NCI-H2081 treated with DMSO at 0.1 percent for 48 hours (cell line): ENCODE measurements at regions not wholly inside any gene's neighbourhood (a gene's known extent, or its start where the extent isn't known, plus 50 kb on each side); places are given as distances from the start of the nearest gene placed in this dataset.

ENCODE experiments used
- DNase-seq: peaks from one replicate; lab custom pipeline; 2025; lab: John Stamatoyannopoulos, UW

DNA sequence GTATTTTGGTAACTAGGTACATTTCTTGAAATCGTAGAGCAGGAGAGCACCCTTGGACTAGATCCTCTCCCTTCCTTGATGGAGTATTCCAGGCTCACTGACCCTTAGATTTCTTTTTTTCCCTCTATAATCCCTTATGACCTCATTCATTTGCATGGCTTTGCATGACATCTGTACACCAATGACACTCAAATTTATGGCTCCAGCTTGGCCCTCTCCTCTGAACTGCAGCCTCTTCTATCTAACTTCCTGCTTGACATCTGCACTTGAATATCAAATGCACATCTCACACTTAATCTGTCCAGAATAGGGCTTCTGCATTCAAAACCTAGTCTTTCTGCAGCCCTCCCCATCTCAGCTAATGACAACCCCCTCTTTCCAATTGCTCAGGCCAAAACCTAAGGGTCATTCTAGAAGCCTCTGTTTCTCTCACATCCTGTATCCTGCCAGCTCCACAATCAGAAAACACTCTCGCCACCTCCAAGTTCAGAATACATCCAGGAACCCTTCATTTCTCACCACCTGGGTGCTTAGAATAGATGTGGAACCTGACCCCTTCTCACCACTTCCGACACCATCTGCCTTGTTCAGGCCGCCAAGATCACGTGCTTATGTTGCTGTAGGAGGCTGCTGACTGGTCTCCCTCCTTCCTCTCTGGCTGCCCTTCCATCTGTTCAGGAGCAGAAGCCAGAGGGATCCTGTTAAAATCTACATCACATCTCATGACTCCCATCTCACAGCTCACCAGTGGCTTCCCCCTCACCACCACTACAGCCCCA lies 138.9 kb upstream of the MTNR1B start:
- DNase-seq: no peak

DNA sequence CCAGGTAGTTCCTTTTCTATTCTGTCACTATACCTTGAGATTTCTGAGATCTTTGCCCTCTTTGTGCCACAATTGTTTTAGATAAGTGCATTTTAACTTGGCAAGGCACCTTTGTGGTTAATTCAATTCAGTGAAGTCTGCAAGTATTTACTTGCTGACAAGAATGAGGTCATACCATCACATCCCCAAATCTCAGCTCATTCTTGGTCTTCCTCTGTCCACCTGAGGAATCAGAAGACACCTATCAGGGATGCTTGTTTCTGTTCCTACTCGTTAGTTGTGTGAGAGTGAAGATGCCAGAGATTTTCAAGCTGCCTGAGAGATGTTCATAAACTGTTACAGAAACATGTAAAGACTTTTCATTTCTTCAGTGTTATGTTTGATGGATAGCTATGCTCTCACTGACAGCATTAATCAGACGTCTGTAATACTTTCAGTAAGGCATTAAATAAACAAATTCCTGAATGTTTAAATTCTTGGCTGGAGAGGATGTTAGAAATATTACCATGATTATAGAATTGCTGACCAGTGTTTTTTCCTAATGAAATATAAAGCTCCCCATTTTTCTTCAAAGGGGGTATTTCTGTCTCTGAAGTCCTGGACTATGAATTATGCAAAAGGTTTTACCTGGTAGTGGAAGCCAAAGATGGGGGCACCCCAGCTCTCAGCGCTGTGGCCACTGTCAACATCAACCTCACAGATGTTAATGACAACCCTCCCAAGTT lies 135.0 kb upstream of the MTNR1B start:
- no peak for DNase-seq

DNA sequence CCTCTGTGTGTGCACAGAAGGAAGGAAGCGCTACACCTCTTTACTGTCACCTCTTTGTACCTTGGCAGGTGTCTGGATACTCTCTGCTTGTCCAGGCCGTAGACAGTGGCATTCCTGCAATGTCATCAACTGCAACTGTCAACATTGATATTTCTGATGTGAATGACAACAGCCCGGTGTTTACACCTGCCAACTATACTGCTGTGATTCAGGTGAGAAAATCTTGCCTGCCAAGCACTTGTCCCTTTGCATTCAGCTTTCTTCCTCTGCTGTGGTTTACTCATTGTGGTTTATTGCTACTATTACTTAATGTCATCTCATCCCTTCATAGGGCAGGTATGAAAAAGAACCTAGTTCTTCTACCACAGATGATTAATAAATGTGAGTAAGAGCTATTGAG lies 131.9 kb upstream of the MTNR1B start:
- DNase-seq: no peak

- no peak for DNase-seq
These were observed 130.6 kb upstream of the MTNR1B start for GRCh38 chr11:92838759-92839310.

- DNase-seq: no peak
These were observed 130.0 kb upstream of the MTNR1B start for GRCh38 chr11:92839450-92839849.

DNA sequence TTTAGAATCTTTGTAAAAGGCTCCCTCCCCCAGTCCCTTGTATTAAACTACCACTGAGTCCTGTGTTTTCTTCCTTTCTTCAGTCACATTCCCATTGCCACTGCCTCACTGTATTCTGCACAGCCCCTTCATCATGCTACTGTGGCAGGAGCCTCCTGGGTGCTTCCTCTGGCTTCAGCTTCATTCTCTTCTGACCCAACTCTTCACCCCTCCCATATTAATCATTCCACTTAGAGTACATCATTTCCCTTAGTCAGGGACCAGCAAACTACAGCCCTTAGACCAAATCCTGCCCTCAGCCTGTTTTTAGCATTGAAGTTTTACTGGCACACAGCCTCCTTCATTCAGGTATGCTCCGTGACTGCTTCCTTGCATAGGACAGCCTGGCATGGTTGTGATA lies 127.7 kb upstream of the MTNR1B start:
- DNase-seq: no peak

DNA sequence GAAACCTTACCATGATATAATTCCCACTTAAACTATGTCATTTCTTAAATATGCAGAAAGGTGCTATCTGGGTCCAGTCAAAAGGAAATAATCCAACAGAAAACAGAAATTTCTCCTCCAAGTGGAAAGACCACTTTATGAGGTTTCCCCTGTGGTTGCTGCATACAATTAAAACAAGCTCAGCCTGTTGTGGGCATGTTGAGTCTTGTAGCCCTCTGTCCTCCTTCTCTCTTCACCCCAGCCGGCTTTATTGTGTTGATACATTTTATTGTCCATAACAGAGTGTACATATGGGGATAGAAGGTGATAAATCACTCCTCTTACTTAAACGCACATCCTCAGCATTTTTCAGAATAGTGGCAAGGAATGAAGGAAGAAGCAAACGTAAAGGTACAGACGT lies 126.0 kb upstream of the MTNR1B start:
- DNase-seq: no peak

- DNase-seq: no peak
These were observed 125.3 kb upstream of the MTNR1B start for GRCh38 chr11:92844197-92844596.

DNA sequence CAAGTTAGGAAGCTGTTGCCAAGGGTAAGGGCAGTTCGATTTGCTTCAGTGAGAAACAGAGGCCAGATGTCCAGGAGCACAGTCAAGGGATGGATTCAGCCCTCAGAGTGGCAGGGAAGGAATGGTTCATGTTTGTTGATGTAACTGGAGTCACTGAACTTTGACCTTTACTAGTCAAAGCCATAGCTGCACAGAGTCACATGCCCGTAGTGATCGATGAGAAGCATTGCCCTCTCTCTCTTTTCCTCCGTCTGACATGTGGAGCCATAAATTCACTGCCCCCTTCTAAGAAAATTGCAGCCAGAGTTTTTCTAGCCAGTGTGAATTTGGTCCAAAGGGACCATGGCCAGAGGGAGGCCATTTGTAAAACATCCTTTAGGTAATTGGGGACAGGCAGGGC lies 124.1 kb upstream of the MTNR1B start:
- DNase-seq: no peak

DNA sequence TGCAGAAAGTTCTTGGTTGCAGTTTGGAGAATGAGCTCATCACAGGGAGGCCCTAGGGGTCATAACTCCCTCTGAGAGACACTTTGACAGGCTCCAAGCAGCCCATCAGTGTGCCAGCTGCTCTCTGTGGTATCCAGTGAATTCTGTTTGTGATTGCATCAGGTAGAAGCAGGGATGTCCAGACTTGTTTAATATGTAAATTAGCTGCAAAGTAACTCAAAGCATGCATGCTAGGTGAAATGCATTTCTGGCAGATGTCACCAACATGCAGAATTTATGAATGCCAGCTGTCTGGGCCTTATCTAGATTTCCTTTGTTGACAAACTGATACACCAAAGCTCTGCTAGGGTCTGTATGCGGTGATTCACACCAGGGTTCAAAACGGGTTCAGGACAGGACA lies 123.6 kb upstream of the MTNR1B start:
- no peak for DNase-seq

GRCh38 chr11:92846491-92847125 lies 122.8 kb upstream of the MTNR1B start:
- no peak for DNase-seq

GRCh38 chr11:92848578-92848977 lies 120.9 kb upstream of the MTNR1B start:
- DNase-seq: no peak

GRCh38 chr11:92850296-92850826 lies 119.1 kb upstream of the MTNR1B start:
- DNase-seq: no peak

GRCh38 chr11:92852229-92852628 lies 117.2 kb upstream of the MTNR1B start:
- DNase-seq: no peak

- DNase-seq: no peak
These were observed 116.5 kb upstream of the MTNR1B start for GRCh38 chr11:92852946-92853345.

- no peak for DNase-seq
These were observed 115.3 kb upstream of the MTNR1B start for GRCh38 chr11:92854162-92854561.

DNA sequence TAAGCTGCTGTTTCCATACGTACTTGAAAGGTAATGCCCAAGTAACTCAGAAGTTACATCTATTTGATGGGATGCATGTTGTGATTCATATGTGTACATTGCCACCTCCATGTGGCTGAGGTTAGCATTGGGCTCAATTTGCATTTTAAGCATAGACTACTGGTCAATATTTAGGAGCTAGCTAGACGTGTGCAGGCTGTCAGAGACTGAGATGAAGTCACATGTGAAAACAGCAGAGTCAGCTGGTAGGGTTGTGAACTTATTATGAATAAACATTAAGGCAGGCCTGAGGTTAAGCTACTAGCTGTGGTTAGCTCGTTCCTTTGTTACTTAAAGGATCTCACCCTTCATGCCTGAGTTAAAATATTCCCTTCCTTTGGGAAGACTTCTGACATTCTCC lies 114.5 kb upstream of the MTNR1B start:
- DNase-seq: no peak

GRCh38 chr11:92855607-92856405 lies 113.6 kb upstream of the MTNR1B start:
- no peak for DNase-seq

- DNase-seq: no peak
These were observed 112.0 kb upstream of the MTNR1B start for GRCh38 chr11:92857407-92857806.

DNA sequence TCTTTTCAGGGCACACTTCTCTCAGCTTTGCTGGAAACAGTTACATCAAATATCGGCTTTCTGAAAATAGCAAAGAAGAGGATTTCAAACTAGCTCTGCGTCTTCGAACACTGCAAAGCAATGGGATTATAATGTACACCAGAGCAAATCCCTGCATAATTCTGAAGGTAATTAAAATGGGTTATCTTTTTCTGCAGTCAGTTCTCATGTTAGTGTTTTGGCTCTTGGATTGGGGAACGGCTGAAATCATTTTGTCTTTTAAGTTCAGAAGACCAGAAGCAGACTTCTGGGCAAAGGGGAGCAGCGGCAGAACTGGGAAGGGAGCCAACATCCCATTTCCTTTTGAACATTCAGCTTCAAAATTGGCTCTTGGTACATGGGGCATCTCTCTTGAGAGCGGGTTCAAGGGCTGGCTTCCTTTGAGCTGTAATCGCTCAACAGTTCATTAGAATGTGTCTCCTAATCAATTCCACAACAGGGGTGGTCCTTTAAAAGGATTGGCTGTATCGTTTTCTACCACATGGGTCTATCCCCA lies 110.2 kb upstream of the MTNR1B start:
- no peak for DNase-seq

DNA sequence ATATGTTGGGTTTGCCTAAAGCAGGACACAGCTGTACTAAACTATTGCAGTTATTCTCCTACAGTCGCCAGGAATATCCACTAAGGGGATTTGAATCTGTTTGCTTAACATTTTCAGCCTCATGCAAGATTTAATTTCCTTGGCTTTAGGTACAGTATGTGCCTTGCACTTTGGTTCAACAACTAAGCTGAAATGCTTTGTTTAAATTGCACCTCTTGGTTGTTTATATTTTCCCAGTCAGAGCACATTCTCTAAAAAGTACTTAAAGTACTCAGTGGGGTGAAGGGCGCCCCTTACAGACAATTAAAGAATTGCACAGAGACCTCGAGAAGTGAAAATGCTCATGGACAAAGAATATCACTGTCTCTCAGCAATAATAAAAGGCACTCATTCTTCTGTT lies 107.8 kb upstream of the MTNR1B start:
- no peak for DNase-seq

- no peak for DNase-seq
These were observed 104.1 kb upstream of the MTNR1B start for GRCh38 chr11:92865352-92865751.
